K562 (cell line): ENCODE measurements at regions not wholly inside any gene's neighbourhood (a gene's known extent, or its start where the extent isn't known, plus 50 kb on each side); places are given as distances from the start of the nearest gene placed in this dataset.
A peak's percentile ranks its signal among the peaks of the same experiment; 100 is the strongest.

Experiments
- ATAC-seq: fragments of 200-7000 bp; cut with Tn5 transposase; 3 replicates; pipeline ENCODE4 v1.9.1; 2020; ENCODE audit warnings: moderate library complexity
- BruUV-seq: library from RNA; stranded (reverse); fragments of 400-500 nt; replicated peaks from 2 replicates; lab custom pipeline; 2021; lab: Mats Ljungman, UMichigan
- CTCF ChIA-PET: fragments of 300-600 bp; formaldehyde crosslinking; extraction: SDS; loops from one replicate; lab custom pipeline; 2021; ENCODE audit warnings: low intra/inter-chr PET ratio; lab: Yijun Ruan, JAX
- POLR2A ChIA-PET: fragments of 300-600, 350-650 bp; sonication (Branson Sonifier 250); formaldehyde crosslinking; extraction: SDS; loops from one replicate; lab custom pipeline; 2021; ENCODE audit warnings: antibody characterized with exemption, inconsistent platforms; lab: Yijun Ruan, JAX
- DNase-seq, 4 experiments: peaks; one replicate each; pipeline versions ENCODE4 v3.0.0 to v3.0.0-alpha.2; 2011 to 2018; ENCODE audit warnings: low spot score in 3 of 4, mixed read lengths in 3 of 4; ENCODE audit errors: extremely low read depth in 1 of 4
- FAIRE-seq: peaks from 2 replicates; lab custom pipeline; 2011; peaks lifted over from hg19 to GRCh38; lab: Jason Lieb, UNC
- H2AFZ ChIP-seq: 2 replicates; pipeline ENCODE4 v1.6.0; 2011; ENCODE audit warnings: low read depth, low read length, control low read depth, inconsistent platforms
- H3K27ac ChIP-seq: fragments of 200-600 bp; 3 replicates; pipeline ENCODE4 v1.8.0; 2011; ENCODE audit warnings: low read depth, mild to moderate bottlenecking, control low read depth, inconsistent platforms, low read length, moderate library complexity, mixed read lengths; ENCODE audit errors: extremely low read depth
- H3K27me3 ChIP-seq, 2 experiments: fragments of 300-600 bp in 1 of 2; 2 replicates in 1 of 2; 3 replicates in 1 of 2; pipeline versions ENCODE4 v1.6.0 to v1.8.0; 2011; ENCODE audit warnings: inconsistent platforms in 2 of 2, low read length in 2 of 2, mild to moderate bottlenecking in 1 of 2, mixed read lengths in 1 of 2, moderate library complexity in 1 of 2; ENCODE audit not compliant: control insufficient read depth in 2 of 2, insufficient read depth in 2 of 2
- H3K36me3 ChIP-seq: fragments of 300-600 bp; 3 replicates; pipeline ENCODE4 v1.8.0; 2011; ENCODE audit warnings: mild to moderate bottlenecking, low read length, inconsistent platforms; ENCODE audit not compliant: control insufficient read depth, insufficient read depth
- H3K4me1 ChIP-seq, 2 experiments: fragments of 200-600 bp in 1 of 2; replicated peaks in 1 of 2; 2 replicates in 1 of 2; 3 replicates in 1 of 2; pipeline versions ENCODE4 v1.5.1 to v1.8.0; 2011; ENCODE audit warnings: inconsistent platforms in 2 of 2, low read length in 2 of 2, mild to moderate bottlenecking in 1 of 2, mixed read lengths in 1 of 2, moderate library complexity in 1 of 2; ENCODE audit not compliant: control insufficient read depth in 2 of 2, insufficient read depth in 2 of 2
- H3K4me2 ChIP-seq: 2 replicates; pipeline ENCODE4 v1.6.1; 2011; ENCODE audit warnings: low read length, control low read depth, inconsistent platforms, mixed read lengths; ENCODE audit not compliant: insufficient read depth
- H3K4me3 ChIP-seq: fragments of 200-600 bp; sonication (generic), shearing (Covaris generic); 2 replicates; pipeline ENCODE4 v1.5.1; 2016; ENCODE audit warnings: control low read depth, inconsistent platforms
- H3K79me2 ChIP-seq: fragments of 200-600 bp; 3 replicates; pipeline ENCODE4 v1.8.0; 2011; ENCODE audit warnings: low read length, inconsistent platforms; ENCODE audit not compliant: control insufficient read depth, insufficient read depth
- H3K9ac ChIP-seq, 2 experiments: 2 replicates each; pipeline versions ENCODE4 v1.6.0 to v1.6.1; 2011; ENCODE audit warnings: low read depth in 2 of 2, low read length in 2 of 2, control low read depth in 1 of 2, inconsistent platforms in 1 of 2, mild to moderate bottlenecking in 1 of 2, mixed read lengths in 1 of 2; ENCODE audit not compliant: insufficient read depth in 1 of 2
- H3K9me1 ChIP-seq: one replicate; pipeline ENCODE4 v1.6.0; 2011; ENCODE audit warnings: inconsistent platforms, mild to moderate bottlenecking, low read length, moderate library complexity; ENCODE audit not compliant: control insufficient read depth, insufficient read depth
- H3K9me3 ChIP-seq: replicated peaks from 2 replicates; pipeline ENCODE4 v1.5.1; 2011; ENCODE audit warnings: low read depth, low read length, inconsistent platforms; ENCODE audit not compliant: control insufficient read depth, insufficient read depth
- H4K20me1 ChIP-seq: replicated peaks from 2 replicates; pipeline ENCODE4 v1.6.1; 2011; ENCODE audit warnings: low read length, inconsistent platforms, mixed read lengths; ENCODE audit not compliant: control insufficient read depth, insufficient read depth
- CBFA2T2 ChIP-seq: fragments of 450-650 bp; conservative IDR thresholded peaks from 2 replicates; pipeline ENCODE4 v1.6.1; 2017; ENCODE audit warnings: mild to moderate bottlenecking
- DPF2 ChIP-seq: fragments of 450-650 bp; IDR thresholded peaks from 2 replicates; pipeline ENCODE4 v1.6.1; 2016
- PRDM10 ChIP-seq: fragments of 450-650 bp; IDR thresholded peaks from 2 replicates; pipeline ENCODE4 v1.6.1; 2018; ENCODE audit not compliant: partially characterized antibody
- TEAD2 ChIP-seq: fragments of 450-650 bp; IDR thresholded peaks from 2 replicates; pipeline ENCODE4 v1.6.1; 2016; ENCODE audit warnings: missing genetic modification characterization, control low read depth, missing compliant biosample characterization
- whole genome bisulfite sequencing: fragments of 100-300 bp; shearing (Covaris generic); methylation state at CpG from one replicate; pipeline ENCODE4 v1.1.6; 2016; ENCODE audit warnings: low coverage, mixed read lengths; ENCODE audit not compliant: insufficient coverage; ENCODE audit errors: missing lambda C conversion rate; 5-methylcytosine and 5-hydroxymethylcytosine counted together
- in situ Hi-C: fragments of 300-500 bp; cut with MboI; formaldehyde crosslinking; loops from 4 replicates; pipeline ENCODE4 v1.15.0; 2018; ENCODE audit warnings: inconsistent platforms, mixed read lengths
- intact Hi-C: fragments of 100-400 bp; cut with micrococcal nuclease; formaldehyde crosslinking; loops from 2 replicates; pipeline ENCODE4 v1.14.2; 2022

- Histone ChIP-seq H3K9ac (no peak overlapping the region), H3K79me2 (no peaks in the 10 kb centered on the region), H3K4me3 (no peak overlapping the region), H3K9me3 (no peaks in the 10 kb centered on the region), H3K27me3 (peaks cover 0 to 7% of the 10 kb centered on the region in 2 experiments; a peak in 2 of 5 replicates), H3K4me1 (peaks cover 0 to 5% of the 10 kb centered on the region in 2 experiments; a peak in 3 of 5 replicates), H3K36me3 (no peaks in the 10 kb centered on the region), H3K9me1 (no peaks in the 10 kb centered on the region), H2AFZ (no peak overlapping the region), H4K20me1 (no peaks in the 10 kb centered on the region), H3K4me2 (no peak overlapping the region), H3K27ac (no peak overlapping the region)
- TF ChIP-seq TEAD2 (tag) (0 out of 2 replicates have a peak, but pooled peaks have one; percentile 20), DPF2 (0 out of 2 replicates have a peak, but pooled peaks have one; percentile 19), PRDM10 (peak; percentile 11), CBFA2T2 (no peak)
- WGBS = 37% methylated on average over 2 of the region's 2 CpGs
- no TSS peak for BruUV-seq
- in situ Hi-C loops = no loop called here
- ATAC-seq = no peak
- intact Hi-C loops = no loop called here
- POLR2A ChIA-PET = interaction anchor here (0.5 to 1.7 kb wide), 5 partner anchors 7 to 89 kb away, joined by 3 to 9 read pairs (median 4); no protein-coding TSS in a partner anchor
- DNase-seq = no peak
- FAIRE-seq = no peak
- CTCF ChIA-PET = no interaction called here
Observed at GRCh38 chr1:43052786-43053439, 94.2 kb upstream of the SLC2A1 start.
